GM12878 (cell line): ENCODE measurements at regions not wholly inside any gene's neighbourhood (a gene's known extent, or its start where the extent isn't known, plus 50 kb on each side); places are given as distances from the start of the nearest gene placed in this dataset.

ENCODE experiments used
- ATAC-seq: fragments of 200-7000 bp; cut with Tn5 transposase; 3 replicates; pipeline ENCODE4 v1.9.1; 2020; ENCODE audit warnings: mild to moderate bottlenecking, moderate library complexity
- BruUV-seq: library from RNA; stranded (reverse); fragments of 400-500 nt; replicated peaks from 2 replicates; lab custom pipeline; 2021; lab: Mats Ljungman, UMichigan
- CTCF ChIA-PET: fragments of 300-600 bp; sonication (Branson Sonifier 250); formaldehyde crosslinking; extraction: SDS; loops from one replicate; lab custom pipeline; 2021; ENCODE audit warnings: inconsistent platforms; lab: Yijun Ruan, JAX
- POLR2A ChIA-PET: fragments of 350-600 bp; formaldehyde crosslinking; extraction: SDS; loops from one replicate; lab custom pipeline; 2021; ENCODE audit warnings: inconsistent platforms; lab: Charles Lee
- RAD21 ChIA-PET: fragments of 300-600 bp; sonication (Branson Sonifier 250); formaldehyde crosslinking; loops from one replicate; lab custom pipeline; 2023; ENCODE audit warnings: antibody characterized with exemption; ENCODE audit not compliant: unreplicated experiment; lab: Charles Lee
- SMC1A ChIA-PET: fragments of 300-600 bp; sonication (Branson Sonifier 250); formaldehyde crosslinking; loops from one replicate; lab custom pipeline; 2023; ENCODE audit not compliant: unreplicated experiment, uncharacterized antibody; lab: Charles Lee
- DNase-seq: peaks from one replicate; pipeline ENCODE4 v3.0.0-alpha.2; 2011; ENCODE audit warnings: low read depth, low spot score
- FAIRE-seq: peaks from 3 replicates; lab custom pipeline; 2011; peaks lifted over from hg19 to GRCh38; lab: Jason Lieb, UNC
- H2AFZ ChIP-seq: 2 replicates; pipeline ENCODE4 v1.6.0; 2011; ENCODE audit warnings: low read depth, low read length, control low read depth; ENCODE audit not compliant: control insufficient read depth
- H3K27ac ChIP-seq: 2 replicates; pipeline ENCODE4 v1.5.1; 2011; ENCODE audit warnings: control low read depth; ENCODE audit not compliant: control insufficient read depth, insufficient read depth
- H3K27me3 ChIP-seq, 2 experiments: replicated peaks in 1 of 2; 2 replicates each; pipeline versions ENCODE4 v1.6.0 to v1.6.1; 2011; ENCODE audit warnings: low read length in 1 of 2; ENCODE audit not compliant: control insufficient read depth in 2 of 2, insufficient read depth in 2 of 2
- H3K36me3 ChIP-seq, 2 experiments: 2 replicates each; pipeline ENCODE4 v1.5.1; 2011; ENCODE audit warnings: low read length in 1 of 2; ENCODE audit not compliant: control insufficient read depth in 2 of 2, insufficient read depth in 2 of 2
- H3K4me1 ChIP-seq: 2 replicates; pipeline ENCODE4 v1.6.1; 2011; ENCODE audit warnings: mild to moderate bottlenecking, low read length, moderate library complexity, mixed read lengths; ENCODE audit not compliant: control insufficient read depth, insufficient read depth
- H3K4me2 ChIP-seq: 2 replicates; pipeline ENCODE4 v1.6.0; 2011; ENCODE audit warnings: control low read depth; ENCODE audit not compliant: control insufficient read depth, insufficient read depth
- H3K4me3 ChIP-seq: fragments of 200-600 bp; sonication (generic); 2 replicates; pipeline ENCODE4 v1.5.1; 2016
- H3K79me2 ChIP-seq: 2 replicates; pipeline ENCODE4 v1.6.0; 2011; ENCODE audit warnings: low read length; ENCODE audit not compliant: control insufficient read depth, insufficient read depth
- H3K9ac ChIP-seq: 2 replicates; pipeline ENCODE4 v1.8.0; 2011; ENCODE audit warnings: low read length, control low read depth, mixed read lengths; ENCODE audit not compliant: control insufficient read depth, insufficient read depth
- H3K9me3 ChIP-seq: replicated peaks from 3 replicates; pipeline ENCODE4 v1.5.1; 2011; ENCODE audit warnings: mild to moderate bottlenecking, low read length; ENCODE audit not compliant: control insufficient read depth, insufficient read depth
- H4K20me1 ChIP-seq: 2 replicates; pipeline ENCODE4 v1.6.0; 2011; ENCODE audit not compliant: control insufficient read depth, insufficient read depth
- ASH2L ChIP-seq: fragments of 300-600, 200-600 bp; sonication (generic); IDR thresholded peaks from 2 replicates; pipeline ENCODE4 v1.6.1; 2017; ENCODE audit warnings: low read depth, mild to moderate bottlenecking, borderline replicate concordance
- DPF2 ChIP-seq: fragments of 450-650 bp; IDR thresholded peaks from 2 replicates; pipeline ENCODE4 v1.6.1; 2017; ENCODE audit warnings: mild to moderate bottlenecking
- GABPA ChIP-seq: IDR thresholded peaks from 2 replicates; pipeline ENCODE4 v1.6.1; 2014; ENCODE audit warnings: antibody characterized with exemption, low read depth, mild to moderate bottlenecking, inconsistent platforms
- HDAC6 ChIP-seq: fragments of 200-600 bp; sonication (generic); IDR thresholded peaks from one replicate; pipeline ENCODE4 v1.8.0; 2017; ENCODE audit warnings: antibody characterized with exemption; ENCODE audit not compliant: unreplicated experiment
- MEF2A ChIP-seq: IDR thresholded peaks from 2 replicates; pipeline ENCODE4 v1.6.1; 2011; ENCODE audit warnings: low read depth, mild to moderate bottlenecking, low read length, moderate library complexity; ENCODE audit not compliant: insufficient read depth
- MLLT1 ChIP-seq: fragments of 450-650 bp; IDR thresholded peaks from 2 replicates; pipeline ENCODE4 v1.6.1; 2016; ENCODE audit warnings: mild to moderate bottlenecking
- NR2F1 ChIP-seq: fragments of 450-650 bp; conservative IDR thresholded peaks from 2 replicates; pipeline ENCODE4 v1.6.1; 2017; ENCODE audit warnings: mild to moderate bottlenecking
- RAD51 ChIP-seq: fragments of 450-650 bp; IDR thresholded peaks from 2 replicates; pipeline ENCODE4 v1.6.1; 2016; ENCODE audit warnings: moderate library complexity, mild to moderate bottlenecking, inconsistent platforms
- REST ChIP-seq: IDR thresholded peaks from 2 replicates; pipeline ENCODE4 v1.6.1; 2012; ENCODE audit warnings: mild to moderate bottlenecking, low read depth, low read length
- RFX5 ChIP-seq: IDR thresholded peaks from 2 replicates; pipeline ENCODE4 v1.6.1; 2011; ENCODE audit warnings: low read depth, low read length, improper control_type of control experiment
- SIN3A ChIP-seq: IDR thresholded peaks from 2 replicates; pipeline ENCODE4 v1.6.1; 2012; ENCODE audit warnings: low read depth, low read length, improper control_type of control experiment
- SPI1 ChIP-seq: IDR thresholded peaks from 2 replicates; pipeline ENCODE4 v1.6.1; 2011; ENCODE audit warnings: low read depth, mild to moderate bottlenecking, low read length, moderate library complexity, borderline replicate concordance; ENCODE audit not compliant: insufficient read depth
- STAT3 ChIP-seq: IDR thresholded peaks from 2 replicates; pipeline ENCODE4 v1.6.1; 2011; ENCODE audit warnings: low read depth, low read length, improper control_type of control experiment
- USF1 ChIP-seq: IDR thresholded peaks from 2 replicates; pipeline ENCODE4 v1.6.1; 2011; ENCODE audit warnings: borderline replicate concordance, low read depth, mild to moderate bottlenecking, moderate library complexity, mixed read lengths, low read length; ENCODE audit not compliant: insufficient read depth; ENCODE audit errors: extremely low read length
- USF2 ChIP-seq: IDR thresholded peaks from 2 replicates; pipeline ENCODE4 v1.6.1; 2011; ENCODE audit warnings: low read depth, low read length, improper control_type of control experiment, borderline replicate concordance
- WGBS: methylation state at CpG from one replicate; pipeline ENCODE4 v1.1.6; 2016; ENCODE audit warnings: low lambda C conversion rate; ENCODE audit not compliant: insufficient replicate concordance, insufficient coverage; ENCODE audit errors: missing lambda C conversion rate; 5-methylcytosine and 5-hydroxymethylcytosine counted together
- in situ Hi-C: fragments of 300-500 bp; cut with MboI; formaldehyde crosslinking; loops from 9 replicates; pipeline ENCODE4 v1.14.3; 2018; ENCODE audit warnings: mixed read lengths
- intact Hi-C: fragments of 100-400 bp; cut with micrococcal nuclease; formaldehyde crosslinking; loops from one replicate; pipeline ENCODE4 v1.14.2; 2022; ENCODE audit not compliant: unreplicated experiment

GRCh38 chr12:19926266-19926665 lies 442.1 kb upstream of the PDE3A start:
- no TSS peak for BruUV-seq
- WGBS: 83% methylated on average over 1 of the region's 1 CpG

More at GRCh38 chr12:19926266-19926665, 442.1 kb upstream of the PDE3A start:
- FAIRE-seq (no peak), DNase-seq (no peak), ATAC-seq (no peak)
- SMC1A ChIA-PET: no interaction called here
- POLR2A ChIA-PET: no interaction called here
- TF ChIP-seq REST (no peak), ASH2L (no peak), STAT3 (no peak), MLLT1 (no peak), SIN3A (no peak), USF1 (no peak), RAD51 (no peak), MEF2A (no peak), SPI1 (no peak), NR2F1 (no peak), DPF2 (no peak), USF2 (no peak), HDAC6 (no peak), RFX5 (no peak), GABPA (no peak)
- H3K36me3 ChIP-seq: no peaks in the 10 kb centered on the region
- no peak overlapping the region for H3K9ac ChIP-seq
- H4K20me1 ChIP-seq: no peaks in the 10 kb centered on the region
- no peaks in the 10 kb centered on the region for H3K9me3 ChIP-seq
- no peaks in the 10 kb centered on the region for H3K27me3 ChIP-seq
- H3K4me1 ChIP-seq: no peaks in the 10 kb centered on the region
- H2AFZ ChIP-seq: no peak overlapping the region
- RAD21 ChIA-PET: no interaction called here
- no peak overlapping the region for H3K27ac ChIP-seq
- CTCF ChIA-PET: no interaction called here
- H3K4me3 ChIP-seq: no peak overlapping the region
- in situ Hi-C loops (no loop called here), intact Hi-C loops (no loop called here)
- H3K79me2 ChIP-seq: no peaks in the 10 kb centered on the region
- no peak overlapping the region for H3K4me2 ChIP-seq
